AG08395 (cell line): ENCODE measurements at regions not wholly inside any gene's neighbourhood (a gene's known extent, or its start where the extent isn't known, plus 50 kb on each side); places are given as distances from the start of the nearest gene placed in this dataset.
A peak's percentile ranks its signal among the peaks of the same experiment; 100 is the strongest.

Experiments used
- DNase-seq: peaks from one replicate; pipeline ENCODE4 v3.0.0; 2012; ENCODE audit warnings: mixed read lengths, low spot score

DNA sequence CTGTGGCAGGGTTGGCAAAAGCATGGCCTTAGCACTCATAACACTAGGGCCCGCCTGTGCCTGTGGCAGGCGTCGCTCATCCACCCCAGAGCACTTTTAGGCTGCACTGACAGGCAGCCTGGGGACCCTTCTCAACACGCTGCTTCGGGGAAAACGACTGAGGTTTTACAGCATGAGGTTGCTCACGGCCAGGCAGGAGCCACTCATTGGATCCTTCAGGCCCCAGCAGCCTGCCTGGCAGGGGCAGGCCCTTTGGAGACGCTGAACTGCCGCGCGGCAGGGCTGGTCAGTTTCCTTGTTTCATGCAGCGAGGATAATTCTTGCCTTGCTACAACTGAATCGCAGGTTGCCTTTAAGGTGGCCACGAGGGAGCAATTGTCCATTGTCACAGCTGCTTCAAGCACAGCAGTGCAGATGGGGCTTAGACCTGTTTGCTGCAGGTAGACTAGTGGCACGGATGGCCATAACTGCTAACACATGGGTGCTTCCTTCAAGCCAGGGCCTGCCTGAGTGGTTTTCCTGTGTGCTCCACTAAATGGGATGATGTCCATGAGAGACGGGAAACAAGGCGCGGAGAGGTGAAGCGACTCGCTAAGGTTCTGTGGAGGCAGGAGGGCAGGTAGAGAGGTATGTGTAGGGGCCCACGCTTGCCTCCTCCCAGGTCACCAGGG, 49.9 kb upstream of the HS6ST1 start:
- DNase-seq = no peak

DNA sequence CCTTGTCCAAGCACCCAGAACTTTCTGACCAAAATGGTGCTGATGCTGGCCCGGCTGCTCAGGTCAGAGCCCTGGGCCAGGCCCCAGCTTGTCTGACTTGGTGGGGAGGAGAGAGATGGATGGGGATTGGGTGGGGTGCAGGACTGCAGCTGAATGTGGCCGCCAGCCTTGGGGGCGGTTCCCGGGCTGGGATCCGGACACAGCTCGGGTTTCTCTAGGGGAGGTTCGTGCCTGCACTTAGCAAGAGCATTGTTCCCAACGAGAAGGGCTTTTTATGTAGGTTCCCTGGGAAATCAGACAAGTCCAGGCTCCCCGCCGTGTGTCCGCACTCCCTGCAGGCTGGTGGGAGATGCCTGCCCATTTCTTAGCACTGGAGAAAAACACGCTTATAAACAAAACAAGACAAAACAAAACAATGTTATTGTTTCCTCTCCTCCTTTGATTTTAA, 50.5 kb upstream of the HS6ST1 start:
- peak; percentile 52 for DNase-seq

GRCh38 chr2:128369602-128370467, 51.2 kb upstream of the HS6ST1 start:
- no peak for DNase-seq

DNA sequence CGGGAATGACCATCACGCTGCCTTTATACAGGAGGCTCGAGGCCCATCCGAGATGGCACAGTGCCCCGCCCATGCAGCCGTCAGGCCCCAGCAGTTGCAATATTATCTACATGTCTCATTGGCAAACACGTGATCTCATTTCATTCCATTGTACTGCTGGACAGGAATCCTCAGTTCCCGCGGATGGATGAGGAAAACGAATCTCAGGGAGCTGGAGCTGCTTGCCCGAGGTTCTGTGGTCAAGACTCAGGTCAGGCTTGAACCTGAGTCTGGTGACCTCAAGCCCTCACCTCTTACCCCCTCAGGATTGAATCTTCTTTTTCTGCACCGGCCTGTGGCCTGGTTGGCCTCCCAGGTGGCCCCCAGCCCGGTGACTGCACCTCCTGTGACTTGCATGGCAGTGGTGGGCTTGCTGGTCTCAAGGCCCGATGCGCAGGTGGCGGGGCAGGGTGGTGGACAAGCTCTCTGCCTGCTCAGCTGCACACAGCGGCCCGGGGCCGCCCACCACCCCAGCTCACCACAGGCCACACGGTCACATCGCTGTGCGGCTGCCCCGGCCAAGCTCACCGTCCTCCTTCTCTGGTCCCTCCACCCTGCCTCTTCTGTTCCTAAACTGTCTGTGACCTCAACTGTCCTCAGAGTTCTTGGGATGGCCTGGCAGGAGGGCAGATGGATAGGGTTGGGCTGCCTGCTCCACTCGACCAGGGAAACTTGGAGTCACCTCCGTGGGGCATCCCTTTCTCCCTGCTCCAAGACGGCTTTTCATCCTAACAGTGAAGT, 52.0 kb upstream of the HS6ST1 start:
- DNase-seq = peak; percentile 40

GRCh38 chr2:128371248-128371630, 52.6 kb upstream of the HS6ST1 start:
- DNase-seq = no peak

DNA sequence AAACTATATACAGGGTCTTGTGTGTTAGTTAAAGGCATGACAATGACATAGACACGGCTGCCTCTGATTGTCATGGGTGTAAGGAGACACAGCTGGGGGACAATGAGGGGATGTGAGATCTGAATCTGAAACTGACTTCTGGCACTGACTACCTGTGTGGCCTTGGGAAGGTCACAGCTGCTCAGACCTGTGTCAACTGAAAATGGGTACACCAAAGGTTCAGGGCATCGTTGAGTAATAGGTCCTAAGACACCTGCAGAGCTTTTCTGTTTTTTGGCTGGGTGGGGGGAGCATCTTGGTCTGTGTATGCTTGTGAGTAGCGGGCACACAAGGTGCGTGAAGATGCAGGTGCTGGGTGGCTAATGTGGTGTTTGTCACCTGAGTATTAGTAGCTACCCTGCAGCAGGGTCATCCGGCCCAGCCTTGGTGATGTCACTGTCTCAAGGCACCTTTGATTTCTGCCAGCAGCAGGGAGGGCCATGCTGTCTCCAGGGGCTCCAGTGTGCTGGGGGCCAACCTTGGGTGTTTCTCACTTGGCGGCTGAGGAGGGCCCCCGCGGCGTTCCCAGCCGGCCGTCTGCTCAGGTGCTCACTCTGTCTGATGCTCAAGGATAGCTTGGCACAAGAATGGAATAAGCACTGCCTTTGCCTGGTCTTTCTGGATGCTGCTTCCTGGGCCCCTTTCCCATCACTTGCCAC, 53.1 kb upstream of the HS6ST1 start:
- no peak for DNase-seq

GRCh38 chr2:128372621-128373341, 54.1 kb upstream of the HS6ST1 start:
- DNase-seq = no peak

DNA sequence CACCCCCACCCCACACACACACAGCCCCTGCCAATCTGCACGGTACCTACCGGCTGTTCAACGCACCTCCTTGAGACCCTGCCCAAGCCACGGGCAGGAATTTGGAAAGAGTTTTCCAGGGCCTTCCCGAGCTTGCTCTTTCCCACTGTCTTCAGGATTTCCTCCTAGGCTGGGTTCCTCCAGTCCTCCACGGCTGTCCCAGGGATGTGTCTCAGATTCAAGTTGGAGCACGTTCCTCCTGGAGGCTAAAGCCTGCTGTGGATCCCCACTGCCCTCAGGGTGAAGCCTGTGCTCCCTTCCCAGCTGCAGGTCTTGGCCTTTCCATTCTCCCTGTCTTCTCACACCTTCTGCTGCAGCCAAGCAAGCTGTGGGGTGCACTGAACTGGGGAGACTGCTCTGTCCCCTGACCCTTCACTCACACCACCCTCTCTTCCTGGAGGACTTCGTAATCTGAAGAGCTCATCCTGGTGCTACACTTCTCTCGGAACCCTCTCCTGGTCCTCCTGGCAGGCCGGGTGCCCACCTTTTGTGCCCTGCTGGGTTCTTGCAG, 54.9 kb upstream of the HS6ST1 start:
- DNase-seq = no peak

GRCh38 chr2:128374001-128374710, 55.5 kb upstream of the HS6ST1 start:
- DNase-seq = peak; percentile 93

GRCh38 chr2:128374711-128375413, 56.2 kb upstream of the HS6ST1 start:
- DNase-seq = peak; percentile 46

DNA sequence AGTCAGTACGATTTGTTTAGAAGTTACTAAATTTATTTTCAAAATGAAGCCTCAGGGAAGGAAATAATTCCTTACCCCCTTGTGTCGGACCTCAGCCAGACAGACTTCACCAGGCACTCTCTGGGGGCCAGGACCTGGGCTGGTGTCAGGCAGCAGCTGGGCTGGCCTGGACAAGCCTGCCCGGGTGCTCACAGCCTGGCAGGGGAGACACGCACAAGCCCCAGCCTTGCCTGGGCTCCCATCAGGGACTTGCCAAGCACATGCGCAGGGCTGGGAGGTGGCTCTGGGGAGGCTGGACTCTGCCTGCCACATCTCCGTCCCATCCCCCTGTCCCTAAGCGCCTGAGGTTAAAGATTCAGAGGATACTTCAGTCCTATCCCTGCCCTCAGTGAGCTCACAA, 56.8 kb upstream of the HS6ST1 start:
- peak; percentile 43 for DNase-seq

GRCh38 chr2:128376241-128377041, 57.8 kb upstream of the HS6ST1 start:
- no peak for DNase-seq

DNA sequence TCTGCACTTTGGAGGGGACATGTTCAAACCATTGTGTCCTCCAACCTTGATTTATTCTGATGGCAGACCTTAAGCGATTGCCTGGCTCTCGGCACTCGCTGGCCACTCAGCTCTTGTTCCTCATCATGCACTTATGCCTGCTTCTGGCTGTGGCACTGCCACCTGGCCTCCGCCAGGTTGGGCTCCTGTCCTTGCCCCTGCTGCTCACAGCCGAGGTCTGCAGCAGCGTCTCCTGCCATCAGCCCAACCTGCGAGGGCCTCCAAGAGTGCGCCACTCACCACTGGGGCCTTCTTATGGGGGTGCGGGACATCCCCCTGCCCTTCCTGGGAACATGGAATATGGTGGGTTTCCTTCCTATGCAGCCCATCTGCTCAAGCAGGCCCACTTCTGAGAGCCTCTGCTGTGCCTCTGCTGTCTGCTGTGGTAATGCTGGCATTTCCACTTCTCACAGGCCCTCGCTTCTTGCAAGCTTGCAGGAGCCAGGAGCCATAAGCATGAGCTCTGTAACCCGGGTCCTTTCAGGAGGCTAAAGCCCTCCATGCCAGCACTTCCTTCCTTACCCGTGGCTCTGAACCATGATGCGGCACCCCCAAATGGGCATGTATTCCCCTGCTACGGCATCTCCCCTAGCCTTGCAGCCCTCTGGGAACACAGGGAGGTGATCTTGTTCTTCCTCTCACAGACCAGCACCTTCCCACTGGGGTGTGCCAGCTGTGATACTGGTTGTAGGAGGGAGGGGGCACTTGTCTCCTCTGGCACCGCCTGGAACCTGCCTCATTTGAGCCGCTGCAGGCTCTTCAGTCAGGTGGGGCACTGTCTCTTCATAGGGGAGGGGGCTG, 58.6 kb upstream of the HS6ST1 start:
- no peak for DNase-seq

DNA sequence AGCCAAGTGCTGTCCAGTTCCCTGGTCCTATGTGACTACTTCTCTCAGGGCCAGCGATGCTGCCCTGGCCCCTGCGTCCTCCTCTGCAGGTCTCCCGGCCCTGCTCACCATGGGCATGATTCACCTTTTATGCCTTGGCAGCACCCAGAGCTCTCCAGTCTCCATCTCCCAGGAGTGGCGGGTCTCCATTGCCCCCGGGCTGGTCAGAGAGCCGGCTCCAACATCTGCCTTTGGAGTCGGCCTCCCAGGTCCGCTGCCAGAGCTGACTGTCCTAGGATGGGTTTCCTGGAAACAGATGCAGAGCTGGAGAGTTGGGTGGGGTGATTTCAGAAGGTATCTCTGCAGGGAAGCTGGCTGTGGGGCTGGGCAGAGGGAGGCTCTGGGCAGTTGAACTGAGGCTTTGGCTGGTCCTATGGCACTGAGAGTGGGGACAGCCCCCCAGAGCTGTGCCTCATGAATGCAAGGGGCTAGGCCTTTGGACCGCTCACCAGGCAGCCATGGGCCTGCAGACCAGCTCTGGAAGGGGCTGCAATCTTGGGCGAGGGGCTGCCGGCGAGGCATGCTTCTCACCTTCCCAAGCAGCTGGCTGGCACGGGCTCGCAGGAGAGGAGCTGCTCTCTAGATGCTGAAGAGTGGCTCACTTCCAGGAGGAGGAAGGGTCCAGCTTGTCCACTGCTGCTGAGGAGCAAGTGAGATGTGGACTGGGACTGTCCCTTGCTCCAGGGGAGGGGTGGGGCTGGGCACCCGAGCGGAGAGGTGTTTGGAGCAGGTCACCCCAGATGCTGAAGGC, 59.8 kb upstream of the HS6ST1 start:
- no peak for DNase-seq

DNA sequence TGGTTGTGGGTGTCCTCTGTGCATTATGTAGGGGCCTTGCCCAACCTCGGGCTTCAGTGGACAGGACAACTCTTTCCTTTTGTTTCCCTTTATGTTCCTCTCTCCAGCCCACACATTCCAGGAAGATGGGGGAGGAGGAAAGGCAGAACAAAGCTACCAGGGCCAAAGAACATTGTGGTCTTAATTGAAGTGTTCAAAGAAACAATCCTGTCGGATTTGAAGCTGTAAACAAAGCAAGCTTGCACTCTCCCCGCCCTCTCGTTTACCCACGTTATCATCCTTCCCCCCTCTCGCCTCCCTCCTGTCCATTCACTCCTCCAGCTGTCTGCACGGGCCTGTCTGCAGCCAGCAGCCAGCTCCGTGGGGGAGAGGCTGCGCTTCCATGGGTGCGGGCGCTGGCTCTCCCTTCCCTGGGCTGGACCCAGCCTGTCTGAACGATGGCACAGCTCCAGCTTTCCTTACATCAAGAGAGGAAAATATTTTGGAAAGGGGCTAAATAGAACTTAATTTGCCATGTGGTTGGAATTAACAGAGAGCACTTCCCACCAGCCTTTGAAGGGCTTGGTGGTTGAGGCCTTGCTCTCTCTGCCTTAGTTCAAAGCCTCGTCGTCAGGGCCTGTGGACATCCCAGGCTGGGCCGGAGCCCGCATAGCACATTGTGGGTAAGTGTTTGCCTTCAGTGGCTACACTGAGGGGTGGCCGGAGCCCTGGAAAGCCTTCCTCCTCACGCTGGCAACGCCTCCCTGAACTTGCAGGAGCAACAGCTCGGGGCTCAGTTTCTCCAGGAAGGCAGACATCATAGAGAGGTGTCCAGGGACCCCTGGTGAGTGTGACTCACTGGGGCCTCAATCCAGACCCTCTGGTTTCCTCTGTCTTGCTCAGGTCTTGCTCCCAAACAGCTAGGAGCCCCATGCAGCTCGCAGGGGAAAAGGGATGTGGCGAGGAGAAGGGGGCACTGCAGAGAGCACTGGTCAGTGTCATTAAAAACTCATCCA, 60.6 kb upstream of the HS6ST1 start:
- DNase-seq = peak; percentile 68
